ENCODE measurements at regions not wholly inside any gene's neighbourhood (a gene's known extent, or its start where the extent isn't known, plus 50 kb on each side); places are given as distances from the start of the nearest gene placed in this dataset.

- TF ChIP-seq POLR2AphosphoS5 (IDR thresholded peaks at IDR 0.05) (no peak), POLR2A (IDR thresholded peaks at IDR 0.05) (no peak)
Observed at GRCh38 chr10:10513067-10513466, 504.6 kb upstream of the CELF2 start.
